COLO668 (cell line): ENCODE measurements at regions not wholly inside any gene's neighbourhood (a gene's known extent, or its start where the extent isn't known, plus 50 kb on each side); places are given as distances from the start of the nearest gene placed in this dataset.

ENCODE experiments used
- DNase-seq: peaks from one replicate; lab custom pipeline; 2025; ENCODE audit not compliant: unreplicated experiment; lab: John Stamatoyannopoulos, UW

DNA sequence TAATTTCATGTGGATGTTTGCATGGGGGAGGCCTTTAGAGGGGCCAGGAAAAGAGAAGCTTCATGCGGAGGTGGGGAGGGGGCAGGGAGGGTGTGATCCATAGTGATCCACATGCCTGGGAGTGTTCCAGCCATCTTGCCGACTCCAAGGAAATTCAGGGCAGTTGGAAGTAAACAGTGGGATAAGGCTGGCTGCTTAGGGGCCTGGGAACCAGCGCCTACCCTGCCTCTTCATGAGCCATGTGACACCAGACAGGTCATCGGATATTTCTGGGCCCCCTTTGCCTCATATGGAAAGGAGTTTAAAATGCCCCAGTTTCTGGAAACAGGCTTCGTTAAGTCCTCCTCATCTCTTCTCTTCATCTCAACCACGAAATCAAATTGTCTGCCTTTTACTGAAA lies 983.2 kb downstream of the BCL11B start:
- DNase-seq = no peak

DNA sequence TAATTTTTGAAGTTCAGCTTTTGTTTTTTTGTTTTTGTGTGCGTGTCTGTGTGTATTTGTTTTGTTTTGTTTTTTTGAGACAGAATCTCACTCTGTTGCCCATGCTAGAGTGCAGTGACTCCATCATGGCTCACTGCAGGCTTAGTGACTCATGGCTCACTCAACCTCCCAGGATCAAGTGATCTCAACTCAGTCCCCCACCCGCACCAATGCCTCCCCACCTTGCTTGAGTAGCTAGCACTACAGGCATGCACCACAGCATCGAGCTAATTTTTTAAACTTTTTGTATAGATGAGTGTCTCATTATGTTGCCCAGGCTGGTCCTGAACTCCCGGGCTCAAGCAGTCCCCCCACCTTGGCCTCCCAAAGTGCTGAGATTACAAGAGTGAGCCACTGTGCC lies 981.4 kb downstream of the BCL11B start:
- no peak for DNase-seq

DNA sequence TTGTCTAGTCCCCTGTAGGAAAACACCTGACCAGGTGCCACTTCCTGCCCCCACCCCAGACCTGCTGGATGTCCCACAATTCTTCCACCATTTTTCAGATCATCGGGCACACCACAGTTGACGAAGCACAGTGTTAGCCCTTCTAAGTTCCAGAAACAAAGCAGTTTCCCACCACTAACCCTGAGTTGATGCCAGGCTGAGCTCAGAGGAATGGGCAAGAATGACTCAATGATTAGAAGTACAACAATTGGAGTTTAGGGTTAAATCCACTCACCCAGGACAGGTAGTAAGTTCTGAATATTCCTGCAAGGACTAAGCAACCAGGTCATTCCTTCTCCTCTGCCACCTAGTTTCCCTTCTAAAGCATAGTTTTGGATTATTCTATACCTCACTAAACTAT lies 979.8 kb downstream of the BCL11B start:
- no peak for DNase-seq

DNA sequence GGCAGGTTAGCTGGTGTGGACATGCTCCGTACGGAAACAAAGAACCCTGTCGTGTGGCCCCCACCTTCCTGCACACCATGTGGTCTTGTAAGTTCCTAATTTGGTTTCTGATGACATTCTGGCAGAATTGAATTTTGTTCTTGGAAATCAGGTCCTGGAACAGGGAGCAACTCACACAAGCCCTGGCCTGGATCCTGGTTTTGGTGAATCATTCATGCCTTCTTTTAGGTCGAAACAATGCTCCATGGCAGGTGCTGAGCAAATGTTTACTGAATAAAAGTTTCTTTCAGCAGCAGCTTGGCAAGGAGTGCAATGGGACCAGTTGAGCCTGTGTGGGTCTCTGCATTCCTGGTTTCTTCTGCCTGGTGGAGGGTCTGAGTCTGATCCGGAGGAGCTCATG lies 978.4 kb downstream of the BCL11B start:
- no peak for DNase-seq

DNA sequence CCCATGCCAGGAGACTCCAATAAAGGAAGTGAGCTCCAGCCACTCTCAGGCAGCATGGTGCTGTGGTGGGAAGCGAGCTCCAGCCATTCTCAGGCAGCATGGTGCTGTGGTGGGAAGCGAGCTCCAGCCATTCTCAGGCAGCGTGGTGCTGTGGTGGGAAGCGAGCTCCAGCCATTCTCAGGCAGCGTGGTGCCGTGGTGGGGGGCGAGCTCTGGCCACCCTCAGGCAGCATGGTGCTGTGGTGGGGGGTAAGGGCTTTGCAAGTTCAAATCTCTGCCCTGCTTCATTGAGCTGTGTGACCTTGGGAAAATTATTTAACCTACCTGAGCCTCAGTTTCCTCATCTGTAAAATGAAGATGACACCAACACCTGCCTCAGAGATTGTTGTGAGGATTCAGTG lies 975.1 kb downstream of the BCL11B start:
- DNase-seq = no peak

DNA sequence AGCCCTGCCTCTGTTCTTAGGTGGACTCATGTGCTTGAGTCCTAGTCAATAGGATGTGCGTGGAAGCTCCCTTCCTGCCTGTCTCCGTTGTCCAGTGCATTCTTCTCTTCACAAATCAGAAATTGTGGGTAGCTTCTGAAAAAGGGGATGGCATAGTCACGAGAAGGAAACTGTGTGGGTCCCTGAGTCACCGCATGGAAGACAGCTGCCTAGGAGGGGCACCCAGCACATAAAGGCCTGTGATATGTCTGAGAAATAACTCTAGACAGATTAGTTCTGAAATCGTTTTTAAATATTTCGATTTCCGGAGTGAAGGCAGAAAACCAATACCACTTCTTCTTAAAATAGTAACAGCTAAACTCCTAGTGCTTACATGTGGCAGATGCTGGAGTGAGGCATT lies 974.4 kb downstream of the BCL11B start:
- no peak for DNase-seq

DNA sequence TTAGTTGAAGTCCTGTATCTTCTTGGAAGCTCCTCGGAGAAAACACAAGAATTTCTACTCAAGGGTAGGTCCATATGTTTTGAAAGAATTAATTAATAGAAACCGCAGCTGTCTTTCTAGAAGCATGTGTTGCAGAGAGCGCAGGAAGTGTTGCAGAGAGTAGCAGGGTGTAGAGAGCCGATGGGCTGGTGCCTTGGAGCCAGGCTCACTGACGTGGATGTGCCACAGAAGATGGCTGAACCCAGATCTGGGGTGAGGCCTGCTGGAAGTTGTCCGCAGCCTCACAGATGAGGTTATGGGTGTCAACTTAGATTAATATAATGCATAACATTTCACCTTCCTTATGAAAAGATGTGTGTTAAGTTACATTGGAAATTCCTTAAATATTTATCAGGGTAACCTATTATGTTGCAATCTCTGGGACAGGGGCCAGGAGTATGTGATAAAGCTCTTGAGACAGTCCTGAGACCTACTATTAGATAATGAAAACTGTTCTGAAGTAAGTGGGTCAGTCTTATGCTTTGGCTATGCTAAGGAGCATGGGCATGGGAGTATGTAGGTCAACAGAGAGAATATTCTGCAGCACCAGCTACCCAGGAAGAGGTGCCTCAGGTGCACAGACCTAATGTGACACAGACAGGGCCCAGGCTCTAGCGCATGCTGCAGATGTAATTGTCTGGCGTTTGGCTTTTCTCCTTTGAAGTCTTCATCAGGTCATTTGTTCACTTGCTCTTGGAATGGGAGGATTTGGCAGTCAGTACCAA lies 973.3 kb downstream of the BCL11B start:
- no peak for DNase-seq

DNA sequence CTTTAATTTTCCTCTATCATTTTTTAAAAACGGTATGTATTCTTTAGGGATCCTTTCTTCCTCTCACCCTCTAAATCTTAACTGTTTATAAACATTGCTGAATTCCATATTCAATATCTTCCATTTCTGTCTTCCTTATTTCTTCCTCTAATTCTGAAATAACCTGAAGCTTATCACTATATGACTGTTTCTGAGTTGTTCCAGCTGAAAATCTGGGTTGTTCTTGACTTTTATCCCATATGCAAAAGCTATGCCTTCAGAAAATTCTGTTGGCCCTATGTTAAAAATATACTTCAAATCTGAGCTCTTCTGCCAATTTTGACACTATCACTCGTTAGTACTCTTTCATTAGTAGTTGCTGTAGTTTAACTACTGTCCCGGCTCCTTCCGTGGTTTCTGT lies 970.3 kb downstream of the BCL11B start:
- DNase-seq = no peak

DNA sequence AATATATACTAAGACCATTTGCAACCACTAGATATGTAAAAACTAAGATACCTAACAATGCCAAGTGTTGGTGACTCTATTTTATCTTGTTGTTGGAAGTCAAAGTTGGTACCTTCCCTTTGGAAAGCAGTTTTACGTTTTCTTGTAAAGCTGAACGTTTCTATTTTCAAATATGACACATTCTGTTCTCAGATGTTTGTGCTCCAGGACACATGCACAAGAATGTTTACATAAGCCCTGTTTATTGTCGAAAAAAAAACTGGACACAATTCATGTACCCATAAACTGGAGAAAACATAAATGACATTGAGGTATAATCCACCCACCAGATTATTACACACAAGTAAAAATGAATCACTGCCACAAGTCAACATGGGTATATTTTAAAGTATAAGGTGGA lies 967.4 kb downstream of the BCL11B start:
- DNase-seq = no peak

DNA sequence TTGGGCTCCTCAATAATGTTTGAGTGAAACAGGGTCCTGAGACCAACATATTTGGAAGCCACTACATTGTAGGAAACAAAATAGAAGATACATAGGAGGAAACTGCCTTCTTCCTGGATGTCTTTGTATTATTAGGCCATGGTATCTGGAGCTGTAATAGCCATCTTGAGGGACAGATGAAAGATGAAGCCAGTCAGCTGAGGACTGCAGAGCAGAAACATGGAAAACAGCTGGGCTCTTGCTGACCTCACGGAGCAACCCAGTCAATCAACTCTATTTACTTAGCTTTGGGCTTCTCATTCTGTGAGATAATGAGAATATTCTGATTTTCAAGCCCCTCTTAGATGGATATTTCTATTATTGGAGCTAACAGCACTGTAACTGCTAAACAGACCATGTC lies 962.4 kb downstream of the BCL11B start:
- no peak for DNase-seq

DNA sequence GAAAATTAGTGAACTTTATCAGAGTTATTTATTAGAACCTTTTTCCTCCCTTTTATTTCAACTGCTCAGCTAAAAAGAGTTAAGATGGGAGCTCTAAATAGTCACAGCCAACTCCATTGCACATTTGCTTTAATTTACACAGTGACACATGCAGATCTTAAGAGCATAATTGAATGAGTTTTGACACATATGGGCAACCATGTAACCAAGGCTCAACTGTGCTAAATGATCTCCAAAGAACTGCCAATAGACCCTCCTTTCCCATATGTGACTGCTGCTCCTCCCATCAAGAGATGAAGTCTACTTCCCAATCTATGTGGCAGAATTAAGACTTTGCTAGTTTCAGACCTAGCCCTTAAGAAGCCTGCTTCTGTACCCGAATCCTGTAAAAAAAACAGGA lies 960.0 kb downstream of the BCL11B start:
- no peak for DNase-seq

DNA sequence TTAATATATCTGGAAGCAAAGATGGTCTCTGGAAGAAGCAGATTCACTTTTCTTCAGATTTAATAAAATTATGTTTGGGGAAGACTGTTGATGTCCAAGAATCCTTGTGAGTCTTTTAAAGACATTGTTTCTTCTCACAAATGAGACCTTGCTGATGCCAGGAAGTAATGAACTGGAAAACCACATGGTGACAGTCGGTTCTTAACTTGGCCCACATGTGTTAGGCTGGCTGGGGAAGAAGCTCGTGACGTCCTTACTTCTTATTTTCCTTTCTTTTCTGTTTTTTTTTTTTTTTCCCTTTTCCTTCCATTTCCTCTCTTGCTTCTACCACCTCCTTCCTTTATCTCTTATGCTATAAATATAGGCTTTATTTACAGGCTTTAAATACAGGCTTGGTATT lies 950.2 kb downstream of the BCL11B start:
- DNase-seq = no peak

DNA sequence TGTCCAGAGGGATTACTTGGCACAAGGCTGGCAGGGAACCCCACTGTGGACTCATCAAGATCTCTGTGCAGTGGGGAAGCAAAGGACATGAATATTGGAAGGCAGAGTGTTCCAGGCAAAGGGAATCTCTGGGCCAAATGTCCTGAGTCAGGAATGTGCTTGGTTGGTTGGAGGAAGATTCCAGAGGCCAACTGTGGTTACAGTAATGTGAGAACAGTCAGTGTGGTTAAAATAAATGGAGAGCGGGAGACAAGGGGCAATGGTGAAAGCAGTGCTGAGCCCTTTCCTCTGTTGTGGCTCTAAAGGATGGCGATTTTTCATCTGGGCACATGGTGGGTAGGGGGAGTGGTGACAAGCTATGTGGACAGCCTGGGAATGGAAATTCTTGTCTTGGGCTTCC lies 948.2 kb downstream of the BCL11B start:
- DNase-seq = no peak

DNA sequence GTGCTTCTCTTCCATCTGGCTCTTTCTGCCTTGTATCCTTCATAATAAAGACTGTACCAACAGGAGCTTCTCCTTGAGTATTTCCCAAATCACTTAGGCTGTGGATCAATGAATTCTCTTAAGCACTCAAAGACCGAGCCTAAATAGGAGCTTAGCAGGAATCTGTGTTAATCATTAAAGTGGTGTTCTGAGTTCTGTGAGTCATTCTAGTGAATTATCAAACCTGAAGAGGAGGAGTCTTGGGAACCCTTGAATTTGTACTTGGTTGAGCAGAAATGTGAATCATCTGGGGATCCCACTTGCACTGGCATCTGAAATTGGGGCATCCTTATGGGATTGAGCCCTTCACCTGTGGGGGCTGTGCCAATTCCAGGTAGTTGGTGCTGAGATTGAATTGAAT lies 946.2 kb downstream of the BCL11B start:
- DNase-seq = no peak

DNA sequence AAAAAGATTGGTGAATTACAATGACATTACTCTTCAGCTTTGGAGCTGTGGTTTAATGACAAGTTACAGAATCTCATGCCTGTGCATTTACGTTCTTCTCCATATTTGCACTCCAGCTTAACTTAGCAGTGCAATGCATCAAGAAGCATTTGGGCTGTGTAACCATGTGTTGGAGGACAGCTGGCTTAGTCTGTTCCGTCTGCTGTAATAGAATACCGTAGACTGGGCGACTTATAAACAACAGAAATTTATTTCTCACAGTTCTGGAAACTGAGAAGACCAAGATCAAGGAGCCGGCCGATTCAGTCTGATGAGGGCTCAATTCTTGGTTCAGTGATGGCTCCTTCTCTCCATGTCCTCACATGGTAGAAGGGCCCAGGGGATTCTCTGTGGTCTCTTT lies 943.5 kb downstream of the BCL11B start:
- DNase-seq = no peak

DNA sequence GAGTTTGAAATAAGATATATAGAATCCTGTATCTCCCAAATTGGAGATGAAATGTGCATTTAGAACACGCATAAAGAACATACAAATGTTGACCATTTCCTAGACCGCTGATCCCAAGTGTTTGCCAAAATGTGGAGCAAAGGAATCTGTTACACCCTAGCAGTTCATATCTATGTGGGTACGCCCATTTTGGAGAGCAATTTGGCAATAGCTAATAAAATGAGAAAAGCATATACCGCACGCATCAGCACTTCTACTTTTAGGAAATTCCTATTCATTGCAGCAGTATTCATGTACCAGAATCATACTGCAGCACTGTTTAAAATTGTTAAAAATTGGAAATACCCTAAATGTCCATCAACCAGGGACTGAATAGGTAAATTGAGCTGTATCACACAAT lies 937.8 kb downstream of the BCL11B start:
- DNase-seq = no peak

DNA sequence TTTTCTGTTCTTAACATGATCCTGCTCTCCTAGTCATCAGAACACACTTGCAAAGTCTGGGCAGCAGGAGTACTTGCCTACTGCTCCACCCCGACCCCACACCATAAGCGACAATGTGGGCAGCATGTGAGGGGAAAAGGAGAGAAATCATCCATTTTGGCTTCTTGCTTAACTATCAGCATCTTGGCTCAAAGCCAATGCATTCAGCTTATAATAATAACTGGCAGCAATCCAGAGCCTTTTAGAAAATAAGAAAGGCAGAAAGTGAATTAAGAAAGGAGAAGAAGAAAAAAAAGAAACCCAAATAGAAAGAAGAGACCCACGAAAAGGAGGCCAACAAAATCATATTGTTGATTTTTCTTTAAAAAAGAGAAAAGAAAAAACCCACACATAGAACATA lies 930.8 kb downstream of the BCL11B start:
- no peak for DNase-seq

DNA sequence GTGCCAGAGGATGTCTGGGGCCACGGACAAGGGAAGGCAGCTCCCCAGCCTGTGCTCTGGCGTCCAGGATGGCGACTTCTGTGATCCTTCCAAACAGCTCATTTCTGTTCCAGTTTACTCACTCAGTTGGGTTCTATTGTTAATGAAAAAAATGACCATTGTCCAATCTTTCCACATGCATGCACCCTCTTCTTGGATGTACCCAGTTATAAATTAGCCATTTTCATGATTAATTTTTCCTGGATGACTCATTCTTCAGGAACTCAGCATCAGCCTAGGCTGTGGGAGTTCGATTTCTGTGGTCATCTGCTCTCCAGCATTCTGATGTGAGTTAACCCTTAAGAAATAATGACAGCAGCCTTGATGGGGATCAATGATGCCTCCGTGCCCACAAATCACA lies 926.8 kb downstream of the BCL11B start:
- no peak for DNase-seq

DNA sequence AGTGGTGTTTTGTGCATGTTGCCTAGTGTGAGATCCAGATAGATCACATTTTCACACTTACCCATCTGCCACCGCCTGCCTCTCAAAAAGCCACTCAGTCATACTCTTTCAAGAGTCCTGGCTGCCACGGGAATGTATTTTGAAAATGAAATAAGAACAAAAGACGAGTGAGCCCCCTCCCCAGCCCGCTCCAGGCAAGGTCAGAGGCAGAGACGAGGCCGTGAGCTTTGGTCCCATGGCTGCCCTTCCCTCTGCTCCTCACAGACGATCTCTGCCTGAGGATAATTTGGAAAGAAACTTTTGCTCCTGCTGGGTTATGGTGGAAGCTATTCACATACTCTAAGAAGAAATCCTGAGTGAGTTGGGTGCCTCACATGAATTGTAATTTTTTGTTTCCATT lies 924.3 kb downstream of the BCL11B start:
- DNase-seq = no peak

DNA sequence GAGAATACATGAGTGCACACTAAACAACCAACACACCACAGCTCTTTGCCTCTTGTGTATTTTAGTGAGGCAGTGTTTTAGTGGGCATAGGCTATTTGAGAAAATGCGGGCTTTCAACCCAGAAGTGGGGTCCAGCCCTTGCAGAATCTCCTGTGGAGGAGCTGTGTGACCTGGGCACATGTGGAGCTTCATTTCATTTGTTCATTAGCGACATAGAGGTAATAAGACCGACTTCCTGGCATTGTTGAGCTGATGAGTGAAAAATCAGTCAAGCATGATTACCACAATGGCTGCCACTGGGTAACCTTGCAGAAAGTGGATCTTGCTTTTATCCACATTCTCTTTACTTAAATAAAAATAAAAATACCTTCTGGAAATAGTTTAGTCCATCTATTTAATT lies 923.5 kb downstream of the BCL11B start:
- DNase-seq = no peak

DNA sequence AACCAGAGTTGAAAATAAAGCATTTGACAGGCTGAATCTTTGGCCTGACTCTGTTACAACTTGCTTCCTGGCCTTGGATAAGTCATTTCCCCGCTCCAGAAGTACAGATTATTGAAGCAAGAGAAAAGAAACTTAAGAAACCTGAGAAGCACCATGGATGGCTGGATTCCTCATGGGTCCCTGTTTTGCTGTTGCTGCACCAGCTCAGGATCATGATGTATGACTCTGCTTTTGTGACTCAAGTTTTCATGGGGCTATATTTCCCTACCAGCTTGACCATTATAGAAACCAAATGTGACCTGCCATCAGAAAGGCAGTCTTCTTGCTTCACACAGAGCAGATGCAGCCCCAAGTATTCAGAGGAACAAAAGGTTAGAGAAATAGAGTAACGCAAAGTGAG lies 921.8 kb downstream of the BCL11B start:
- DNase-seq = no peak

DNA sequence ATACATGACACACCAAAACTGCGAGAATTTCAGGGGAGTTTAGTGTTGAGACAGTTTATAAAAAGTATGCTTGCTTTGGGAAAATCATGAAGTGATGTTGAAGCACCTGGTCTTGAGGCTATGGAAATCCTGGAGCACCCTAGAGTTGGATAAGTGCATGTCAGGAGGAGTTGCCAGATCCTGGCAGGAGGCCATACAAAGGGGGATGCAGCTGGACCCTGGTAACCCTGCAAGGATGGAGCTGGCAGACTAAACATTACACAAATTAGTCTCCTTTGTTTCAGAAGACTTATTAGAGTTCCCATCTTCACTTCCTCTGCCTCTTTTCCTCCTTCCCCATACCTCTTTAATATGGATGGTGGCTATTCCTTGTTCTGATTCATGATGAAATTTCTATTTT lies 907.0 kb downstream of the BCL11B start:
- DNase-seq = no peak

DNA sequence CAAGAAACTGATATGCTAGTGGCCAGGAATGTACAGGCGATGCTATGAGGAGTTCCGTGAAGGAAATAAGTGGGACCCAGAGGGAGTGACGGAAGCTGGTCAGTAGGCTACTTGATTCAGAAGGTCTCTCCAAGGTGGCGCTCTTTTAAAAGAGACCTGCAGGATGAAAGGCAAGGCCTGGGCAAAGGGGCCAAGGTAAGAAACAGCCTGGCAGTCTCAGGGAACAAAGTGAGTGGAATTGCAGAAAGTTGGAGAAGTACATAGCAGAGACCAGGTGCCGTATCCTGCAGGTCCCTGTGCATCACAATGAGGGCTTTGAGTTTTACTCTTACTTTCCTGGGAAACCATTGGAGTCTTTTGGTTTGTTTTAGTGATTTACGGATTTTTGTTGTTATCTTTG lies 905.6 kb downstream of the BCL11B start:
- DNase-seq = no peak

DNA sequence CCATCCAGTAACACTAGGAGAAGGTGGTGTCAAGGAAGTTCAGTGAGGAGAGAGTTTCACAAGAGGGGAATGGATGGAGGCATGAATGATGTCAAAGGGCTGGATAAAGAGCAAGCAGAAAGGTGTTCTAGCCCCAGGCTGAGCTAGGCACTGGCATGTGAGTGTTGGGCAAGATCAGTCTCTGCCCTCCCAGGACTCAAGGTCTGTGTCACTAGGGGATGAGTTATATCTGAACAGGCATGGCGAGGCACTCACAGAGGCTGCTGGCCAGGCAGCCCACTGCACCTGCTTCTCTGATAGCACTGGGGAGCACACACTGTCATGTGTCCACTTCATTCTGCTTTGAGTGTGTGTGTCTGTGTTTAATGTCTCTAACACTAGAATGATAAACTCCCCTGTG lies 903.8 kb downstream of the BCL11B start:
- no peak for DNase-seq
